T-cell (primary cell): ENCODE measurements at regions not wholly inside any gene's neighbourhood (a gene's known extent, or its start where the extent isn't known, plus 50 kb on each side); places are given as distances from the start of the nearest gene placed in this dataset.
"Not testable (repeated sequence)": the region's sequence is repeated elsewhere in the genome, so short reads cannot be mapped to it uniquely, and the experiment has no call there.

Experiments
- ATAC-seq, 4 experiments: fragments of 200-7000 bp in 3 of 4; fragments of 150-1000 bp in 1 of 4; cut with Tn5 transposase; replicated peaks in 1 of 4; 1 replicate in 3 of 4; 2 replicates in 1 of 4; pipeline ENCODE4 v1.10.0; 2021; ENCODE audit warnings: moderate library complexity in 3 of 4, mild to moderate bottlenecking in 2 of 4, moderate number of reproducible peaks in 1 of 4
- CTCF ChIA-PET, 2 donors: fragments of 300-600 bp; sonication (Branson Sonifier 250); formaldehyde crosslinking; loops; one replicate each; lab custom pipeline; 2022; ENCODE audit warnings: antibody characterized with exemption in 2 of 2; lab: Charles Lee
- POLR2A ChIA-PET, 2 donors: fragments of 300-600 bp; sonication (Branson Sonifier 250); formaldehyde crosslinking; loops; one replicate each; lab custom pipeline; 2022; ENCODE audit warnings: antibody characterized with exemption in 2 of 2; lab: Charles Lee
- DNase-seq, 35 experiments: peaks; one replicate each; pipeline versions ENCODE4 v3.0.0 to v3.0.0-alpha.2; 2013 to 2023
- H3K27ac ChIP-seq: one replicate; pipeline ENCODE4 v1.5.1; 2013; ENCODE audit warnings: low read length
- H3K27me3 ChIP-seq, 2 experiments: replicated peaks in 1 of 2; 1 replicate in 1 of 2; 2 replicates in 1 of 2; pipeline versions ENCODE4 v1.6.1 to v1.7.0; 2013; ENCODE audit warnings: low read length in 1 of 2, mixed read lengths in 1 of 2; ENCODE audit not compliant: control insufficient read depth in 2 of 2, insufficient read depth in 2 of 2; ENCODE audit errors: extremely low read depth in 1 of 2
- H3K36me3 ChIP-seq, 2 donors: 1 replicate in 1 of 2; 2 replicates in 1 of 2; pipeline versions ENCODE4 v1.6.1 to v1.7.0; 2013; ENCODE audit warnings: low read length in 1 of 2; ENCODE audit not compliant: control insufficient read depth in 2 of 2, insufficient read depth in 1 of 2; ENCODE audit errors: extremely low read depth in 1 of 2
- H3K4me1 ChIP-seq, 2 experiments: 1 replicate in 1 of 2; 2 replicates in 1 of 2; pipeline versions ENCODE4 v1.6.1 to v1.7.0; 2013; ENCODE audit warnings: low read length in 2 of 2, mixed read lengths in 1 of 2; ENCODE audit not compliant: insufficient read depth in 2 of 2, control insufficient read depth in 1 of 2; ENCODE audit errors: extremely low read depth in 1 of 2
- H3K4me3 ChIP-seq, 2 donors: 1 replicate in 1 of 2; 2 replicates in 1 of 2; pipeline versions ENCODE4 v1.5.1 to v1.7.0; 2013; ENCODE audit warnings: mild to moderate bottlenecking in 2 of 2, low read length in 1 of 2, moderate library complexity in 1 of 2; ENCODE audit not compliant: control insufficient read depth in 1 of 2; ENCODE audit errors: extremely low read depth in 1 of 2
- H3K9me3 ChIP-seq: 2 replicates; pipeline ENCODE4 v1.7.0; 2013
- H3K27ac Mint-ChIP-seq, 2 donors: one replicate each; pipeline ENCODE4 v1.8.0; 2020 to 2021; ENCODE audit warnings: mild to moderate bottlenecking in 2 of 2, mixed read lengths in 2 of 2
- H3K27me3 Mint-ChIP-seq, 2 donors: one replicate each; pipeline ENCODE4 v1.8.0; 2021 to 2022; ENCODE audit warnings: mixed read lengths in 2 of 2
- H3K36me3 Mint-ChIP-seq: one replicate; pipeline ENCODE4 v1.8.0; 2021; ENCODE audit warnings: mixed read lengths
- H3K4me1 Mint-ChIP-seq, 3 donors: one replicate each; pipeline ENCODE4 v1.8.0; 2020 to 2022; ENCODE audit warnings: mixed read lengths in 3 of 3, mild to moderate bottlenecking in 1 of 3
- H3K4me3 Mint-ChIP-seq, 3 donors: one replicate each; pipeline ENCODE4 v1.8.0; 2020 to 2022; ENCODE audit warnings: mild to moderate bottlenecking in 3 of 3, mixed read lengths in 3 of 3, moderate library complexity in 3 of 3
- H3K9me3 Mint-ChIP-seq, 3 donors: one replicate each; pipeline ENCODE4 v1.8.0; 2020 to 2022; ENCODE audit warnings: mixed read lengths in 3 of 3
- WGBS: methylation state at CpG from one replicate; pipeline ENCODE4 v1.1.5; 2013; ENCODE audit warnings: missing lambda C conversion rate; ENCODE audit not compliant: insufficient coverage; 5-methylcytosine and 5-hydroxymethylcytosine counted together

- CTCF ChIA-PET, H3K27me3 Mint-ChIP-seq, ATAC-seq, H3K27me3 ChIP-seq, H3K9me3 ChIP-seq, H3K36me3 Mint-ChIP-seq, DNase-seq, H3K27ac Mint-ChIP-seq, H3K9me3 Mint-ChIP-seq, H3K4me1 Mint-ChIP-seq, H3K4me3 Mint-ChIP-seq, H3K4me3 ChIP-seq, H3K4me1 ChIP-seq, H3K36me3 ChIP-seq, H3K27ac ChIP-seq, POLR2A ChIA-PET: not testable (repeated sequence)
- WGBS = no CpG with 5 or more reads among the region's 7 CpGs
Observed at GRCh38 chr15:20433468-20433867, 108.1 kb downstream of the GOLGA6L6 start.

- DNase-seq, H3K4me1 Mint-ChIP-seq, H3K9me3 ChIP-seq, H3K4me3 ChIP-seq, H3K4me1 ChIP-seq, H3K36me3 ChIP-seq, CTCF ChIA-PET, H3K4me3 Mint-ChIP-seq, H3K27me3 Mint-ChIP-seq, POLR2A ChIA-PET, H3K36me3 Mint-ChIP-seq, H3K27ac ChIP-seq, H3K9me3 Mint-ChIP-seq, H3K27me3 ChIP-seq, H3K27ac Mint-ChIP-seq: not testable (repeated sequence)
- peak in 3 of 4 experiments; percentile 52 to 67 (median 52) for ATAC-seq
- WGBS = no CpG with 5 or more reads among the region's 11 CpGs
Observed at GRCh38 chr15:20430495-20430894, 111.1 kb downstream of the GOLGA6L6 start.

- WGBS = no CpG with 5 or more reads among the region's 2 CpGs
- H3K27me3 ChIP-seq, H3K27ac Mint-ChIP-seq, H3K9me3 ChIP-seq, H3K36me3 ChIP-seq, H3K4me3 ChIP-seq, H3K4me1 Mint-ChIP-seq, H3K27me3 Mint-ChIP-seq, POLR2A ChIA-PET, H3K4me1 ChIP-seq, H3K27ac ChIP-seq, H3K36me3 Mint-ChIP-seq, ATAC-seq, DNase-seq, H3K4me3 Mint-ChIP-seq, H3K9me3 Mint-ChIP-seq, CTCF ChIA-PET: not testable (repeated sequence)
Observed at GRCh38 chr15:20420710-20421109, 120.9 kb downstream of the GOLGA6L6 start.

- ATAC-seq, H3K4me3 ChIP-seq, H3K9me3 Mint-ChIP-seq, H3K4me3 Mint-ChIP-seq, POLR2A ChIA-PET, DNase-seq, H3K9me3 ChIP-seq, H3K4me1 ChIP-seq, H3K36me3 ChIP-seq, H3K36me3 Mint-ChIP-seq, H3K27ac ChIP-seq, H3K27ac Mint-ChIP-seq, CTCF ChIA-PET, H3K4me1 Mint-ChIP-seq, H3K27me3 ChIP-seq: not testable (repeated sequence)
- H3K27me3 Mint-ChIP-seq = peaks cover 9 to 18% of the 10 kb centered on the region in 2 donors
- WGBS = 73% methylated on average over 4 of the region's 7 CpGs
Observed at GRCh38 chr15:20416618-20417017, 125.0 kb downstream of the GOLGA6L6 start.

- CTCF ChIA-PET, H3K4me3 ChIP-seq, H3K27ac Mint-ChIP-seq, ATAC-seq, H3K4me1 Mint-ChIP-seq, POLR2A ChIA-PET, H3K27me3 Mint-ChIP-seq, DNase-seq, H3K4me1 ChIP-seq, H3K36me3 ChIP-seq, H3K9me3 ChIP-seq, H3K27me3 ChIP-seq, H3K4me3 Mint-ChIP-seq, H3K36me3 Mint-ChIP-seq, H3K27ac ChIP-seq, H3K9me3 Mint-ChIP-seq: not testable (repeated sequence)
- WGBS = 94% methylated on average over 4 of the region's 4 CpGs
Observed at GRCh38 chr15:20409667-20410198, 131.9 kb downstream of the GOLGA6L6 start.

GRCh38 chr15:20409247-20409646 is 132.4 kb downstream of the GOLGA6L6 start:
- Mint-ChIP-seq H3K9me3 (peaks cover 0 to 6% (median 4%) of the 10 kb centered on the region in 3 donors), H3K27ac (no peak overlapping the region), H3K4me1 (no peaks in the 10 kb centered on the region), H3K36me3 (no peaks in the 10 kb centered on the region), H3K4me3 (no peak overlapping the region), H3K27me3 (peaks cover 0 to under 1% of the 10 kb centered on the region in 2 donors)
- H3K27me3 ChIP-seq = peaks cover 0 to 5% of the 10 kb centered on the region in 2 experiments
- no peak overlapping the region for H3K4me3 ChIP-seq
- ChIA-PET CTCF (no interaction called here), POLR2A (no interaction called here)
- no peak overlapping the region for H3K27ac ChIP-seq
- no peaks in the 10 kb centered on the region for H3K4me1 ChIP-seq
- ATAC-seq (no peak), DNase-seq (no peak)
- peaks cover 9% of the 10 kb centered on the region for H3K9me3 ChIP-seq
- 100% methylated on average over 1 of the region's 1 CpG for WGBS
- no peaks in the 10 kb centered on the region for H3K36me3 ChIP-seq

GRCh38 chr15:20407553-20407952 is 134.0 kb downstream of the GOLGA6L6 start:
- H3K27me3 ChIP-seq = peaks cover 0 to 5% of the 10 kb centered on the region in 2 experiments
- H3K9me3 ChIP-seq = peaks cover 9% of the 10 kb centered on the region
- Mint-ChIP-seq H3K27ac (no peak overlapping the region), H3K27me3 (no peaks in the 10 kb centered on the region), H3K9me3 (peaks cover 0 to 6% (median 4%) of the 10 kb centered on the region in 3 donors), H3K4me3 (no peak overlapping the region), H3K36me3 (no peaks in the 10 kb centered on the region), H3K4me1 (no peaks in the 10 kb centered on the region)
- DNase-seq = no peak
- no peaks in the 10 kb centered on the region for H3K4me1 ChIP-seq
- H3K4me3 ChIP-seq = no peak overlapping the region
- no peak for ATAC-seq
- no peaks in the 10 kb centered on the region for H3K36me3 ChIP-seq
- CTCF ChIA-PET = no interaction called here
- POLR2A ChIA-PET = interaction anchor here in 1 of 2 donors (0.6 kb wide), 1 partner anchor 1815 kb away, joined by 3 read pairs; no protein-coding TSS in a partner anchor
- no peak overlapping the region for H3K27ac ChIP-seq
- 79% methylated on average over 5 of the region's 6 CpGs for WGBS
